Testis (tissue), 2 donors: ENCODE measurements at regions not wholly inside any gene's neighbourhood (a gene's known extent, or its start where the extent isn't known, plus 50 kb on each side); places are given as distances from the start of the nearest gene placed in this dataset.

Source experiments
- DNase-seq: peaks from one replicate; pipeline ENCODE4 v3.0.0-alpha.2; 2019
- H3K27ac ChIP-seq, 2 donors: fragments of 200-600 bp; sonication (generic); one replicate each; pipeline ENCODE4 v1.5.1; 2019
- H3K27me3 ChIP-seq: fragments of 200-600 bp; sonication (generic); one replicate; pipeline ENCODE4 v1.5.1; 2019
- H3K36me3 ChIP-seq: fragments of 200-600 bp; sonication (generic); one replicate; pipeline ENCODE4 v1.5.1; 2017; ENCODE audit warnings: low read depth; ENCODE audit errors: missing control alignments
- H3K4me1 ChIP-seq: fragments of 200-600 bp; sonication (generic); one replicate; pipeline ENCODE4 v1.5.1; 2019
- H3K4me3 ChIP-seq, 2 donors: fragments of 200-600 bp; sonication (generic); one replicate each; pipeline ENCODE4 v1.5.1; 2017 to 2019
- H3K9me3 ChIP-seq: fragments of 200-600 bp; sonication (generic); one replicate; pipeline ENCODE4 v1.5.1; 2017
- POLR2A ChIP-seq: fragments of 450-650 bp; IDR thresholded peaks from one replicate; pipeline ENCODE4 v1.6.1; 2017; ENCODE audit warnings: antibody characterized with exemption, mild to moderate bottlenecking, moderate library complexity
- WGBS, 2 donors: methylation state at CpG; one replicate each; pipeline ENCODE4 v1.1.5; 2018; 5-methylcytosine and 5-hydroxymethylcytosine counted together
- intact Hi-C: fragments of 100-400 bp; cut with DNase I; formaldehyde crosslinking; loops from one replicate; pipeline ENCODE4 v1.15.1; 2023; ENCODE audit warnings: low total_unique reads
- TF ChIP-seq, protein P1 (sequence below), 3 experiments: fragments of 450-650 bp in 2 of 3; fragments of 200-600 bp in 1 of 3; sonication (generic) in 1 of 3; IDR thresholded peaks; one replicate each; pipeline ENCODE4 v1.5.1; 2016 to 2019; ENCODE audit warnings: antibody characterized with exemption in 3 of 3, mild to moderate bottlenecking in 2 of 3, moderate library complexity in 1 of 3

DNA sequence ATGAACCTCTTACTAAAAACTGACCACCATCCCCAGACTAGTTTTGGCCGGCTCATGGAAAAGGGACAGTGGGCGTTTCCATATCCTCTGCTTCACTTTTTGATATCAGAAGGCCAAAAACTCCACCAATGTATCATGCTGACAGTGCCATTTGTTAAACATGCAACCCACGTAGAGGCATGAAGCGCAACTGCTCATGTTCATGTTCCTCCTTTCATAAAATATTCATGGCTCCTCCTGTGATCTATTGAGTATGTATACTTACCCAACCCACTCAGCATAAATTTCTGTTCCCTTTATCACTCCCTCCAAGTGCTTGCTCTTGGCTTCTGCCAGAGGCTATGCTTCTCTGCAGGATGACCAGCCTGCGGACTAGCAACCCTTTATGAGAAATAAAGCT, 58.7 kb upstream of the TGFBR2 start:
- WGBS, 2 donors: 93 to 96% methylated on average over 5 of the region's 5 CpGs
- no peak overlapping the region for H3K27ac ChIP-seq

DNA sequence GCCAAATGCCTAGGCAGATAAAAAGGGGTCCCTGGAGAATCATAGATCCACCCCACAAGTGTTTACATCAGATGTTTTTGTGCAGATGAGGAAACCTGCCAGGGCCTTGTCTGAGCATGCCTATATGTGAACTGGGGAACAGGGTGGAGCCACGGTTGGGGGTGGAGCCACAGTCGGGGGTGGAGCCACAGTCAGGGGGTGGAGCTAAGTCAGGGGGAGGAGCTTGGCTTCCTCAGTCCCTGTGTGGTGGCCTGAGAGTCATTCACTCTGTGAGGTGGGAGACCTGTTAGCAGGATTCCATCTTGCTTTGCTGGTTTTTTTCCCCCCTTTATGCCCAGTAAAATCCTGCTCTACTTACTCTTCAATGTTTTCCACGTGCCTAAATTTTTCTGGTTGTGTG, 57.8 kb upstream of the TGFBR2 start:
- Histone ChIP-seq H3K4me1 (no peaks in the 10 kb centered on the region), H3K9me3 (no peaks in the 10 kb centered on the region), H3K27me3 (no peaks in the 10 kb centered on the region), H3K36me3 (no peaks in the 10 kb centered on the region), H3K27ac (no peak overlapping the region), H3K4me3 (no peak overlapping the region)
- DNase-seq: peak; percentile 57
- intact Hi-C loops: no loop called here
- WGBS, 2 donors: 36 to 54% methylated on average over 3 of the region's 3 CpGs
- no peak for TF ChIP-seq POLR2A
- TF ChIP-seq, protein P1, sequence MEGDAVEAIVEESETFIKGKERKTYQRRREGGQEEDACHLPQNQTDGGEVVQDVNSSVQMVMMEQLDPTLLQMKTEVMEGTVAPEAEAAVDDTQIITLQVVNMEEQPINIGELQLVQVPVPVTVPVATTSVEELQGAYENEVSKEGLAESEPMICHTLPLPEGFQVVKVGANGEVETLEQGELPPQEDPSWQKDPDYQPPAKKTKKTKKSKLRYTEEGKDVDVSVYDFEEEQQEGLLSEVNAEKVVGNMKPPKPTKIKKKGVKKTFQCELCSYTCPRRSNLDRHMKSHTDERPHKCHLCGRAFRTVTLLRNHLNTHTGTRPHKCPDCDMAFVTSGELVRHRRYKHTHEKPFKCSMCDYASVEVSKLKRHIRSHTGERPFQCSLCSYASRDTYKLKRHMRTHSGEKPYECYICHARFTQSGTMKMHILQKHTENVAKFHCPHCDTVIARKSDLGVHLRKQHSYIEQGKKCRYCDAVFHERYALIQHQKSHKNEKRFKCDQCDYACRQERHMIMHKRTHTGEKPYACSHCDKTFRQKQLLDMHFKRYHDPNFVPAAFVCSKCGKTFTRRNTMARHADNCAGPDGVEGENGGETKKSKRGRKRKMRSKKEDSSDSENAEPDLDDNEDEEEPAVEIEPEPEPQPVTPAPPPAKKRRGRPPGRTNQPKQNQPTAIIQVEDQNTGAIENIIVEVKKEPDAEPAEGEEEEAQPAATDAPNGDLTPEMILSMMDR (IDR thresholded peaks at IDR 0.05): no peak

More for the DNA sequence above, 58.7 kb upstream of the TGFBR2 start:
- TF ChIP-seq, protein P1 (IDR thresholded peaks at IDR 0.05): no peak
- TF ChIP-seq POLR2A: no peak
- H3K4me1 ChIP-seq: no peaks in the 10 kb centered on the region
- H3K27me3 ChIP-seq: no peaks in the 10 kb centered on the region
- H3K4me3 ChIP-seq: no peak overlapping the region
- intact Hi-C loops: no loop called here
- no peaks in the 10 kb centered on the region for H3K9me3 ChIP-seq
- H3K36me3 ChIP-seq: no peaks in the 10 kb centered on the region
- no peak for DNase-seq

DNA sequence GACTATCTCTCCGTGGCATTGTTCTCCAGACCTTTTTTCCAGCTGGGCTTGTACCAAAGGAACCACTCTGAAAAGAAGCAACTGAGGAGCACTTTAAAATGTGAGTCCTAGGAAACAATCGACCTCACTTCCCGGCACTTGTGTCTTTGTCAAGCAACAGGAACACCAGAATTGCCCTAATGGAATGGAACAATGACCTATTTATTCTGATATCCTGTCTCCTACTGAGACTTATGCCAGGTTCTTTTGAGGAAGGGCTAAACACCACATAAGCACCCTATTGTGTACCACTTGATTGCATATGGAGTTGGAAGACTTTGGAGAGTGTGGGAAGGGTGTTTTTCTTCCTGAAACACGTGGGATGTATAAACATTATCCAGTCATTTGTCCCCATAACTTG, 56.8 kb upstream of the TGFBR2 start:
- Histone ChIP-seq H3K27ac (no peak overlapping the region), H3K36me3 (no peaks in the 10 kb centered on the region), H3K27me3 (no peaks in the 10 kb centered on the region), H3K4me1 (no peaks in the 10 kb centered on the region), H3K9me3 (no peaks in the 10 kb centered on the region), H3K4me3 (no peak overlapping the region)
- 42 to 45% methylated on average over 4 of the region's 4 CpGs for WGBS, 2 donors
- TF ChIP-seq POLR2A: no peak
- TF ChIP-seq, protein P1 (IDR thresholded peaks at IDR 0.05): no peak
- intact Hi-C loops: no loop called here
- DNase-seq: no peak

DNA sequence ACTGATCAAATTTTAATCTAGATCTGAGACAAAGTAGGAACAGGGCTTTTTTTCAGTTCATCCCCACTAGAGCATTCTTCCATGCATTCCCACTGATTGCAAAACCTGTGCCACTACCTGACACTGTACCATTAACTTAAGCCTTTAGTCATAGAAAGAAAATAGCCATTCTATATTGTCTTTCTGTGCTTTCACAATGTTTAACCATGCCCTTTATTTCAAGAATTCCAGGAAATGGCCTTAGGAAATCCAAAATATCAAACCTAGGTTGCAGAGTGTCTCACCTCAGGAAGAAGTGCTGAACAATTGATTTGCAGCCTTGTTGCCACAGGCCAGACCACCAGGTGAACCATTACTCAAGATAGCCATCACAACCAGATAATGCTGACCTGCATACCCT, 56.2 kb upstream of the TGFBR2 start:
- DNase-seq: no peak
- TF ChIP-seq, protein P1 (IDR thresholded peaks at IDR 0.05): no peak
- no peak for TF ChIP-seq POLR2A
- no peak overlapping the region for H3K27ac ChIP-seq
- no peaks in the 10 kb centered on the region for H3K27me3 ChIP-seq
- H3K4me1 ChIP-seq: no peaks in the 10 kb centered on the region
- H3K9me3 ChIP-seq: no peaks in the 10 kb centered on the region
- H3K4me3 ChIP-seq: no peak overlapping the region
- intact Hi-C loops: no loop called here
- no peaks in the 10 kb centered on the region for H3K36me3 ChIP-seq

DNA sequence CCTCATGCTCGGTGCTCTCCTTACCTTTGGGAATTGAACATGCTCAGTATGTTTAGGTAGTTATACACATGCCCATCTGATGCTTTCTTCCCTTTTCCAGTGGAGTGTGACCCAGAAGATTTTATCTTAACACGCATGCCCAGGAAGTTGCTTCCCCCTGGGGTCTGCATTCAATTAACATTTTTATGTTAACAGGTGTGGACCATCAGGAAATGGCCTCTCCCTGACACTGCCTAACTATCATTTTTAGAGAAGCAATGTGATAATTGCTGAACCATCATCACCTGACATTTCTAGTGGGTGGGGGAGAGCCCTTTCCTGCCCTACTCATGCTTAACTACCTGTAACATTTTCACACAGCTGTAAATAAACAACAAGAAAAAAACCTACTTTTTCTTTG, 55.1 kb upstream of the TGFBR2 start:
- H3K4me1 ChIP-seq: no peaks in the 10 kb centered on the region
- H3K27me3 ChIP-seq: no peaks in the 10 kb centered on the region
- TF ChIP-seq, protein P1 (IDR thresholded peaks at IDR 0.05): no peak
- no peak for TF ChIP-seq POLR2A
- intact Hi-C loops: no loop called here
- WGBS, 2 donors: 88 to 89% methylated on average over 2 of the region's 2 CpGs
- no peaks in the 10 kb centered on the region for H3K36me3 ChIP-seq
- H3K9me3 ChIP-seq: no peaks in the 10 kb centered on the region
- no peak for DNase-seq
- H3K27ac ChIP-seq: no peak overlapping the region
- no peak overlapping the region for H3K4me3 ChIP-seq
